HG03520 (cell line): ENCODE measurements at regions not wholly inside any gene's neighbourhood (a gene's known extent, or its start where the extent isn't known, plus 50 kb on each side); places are given as distances from the start of the nearest gene placed in this dataset.
"Not testable (repeated sequence)": the region's sequence is repeated elsewhere in the genome, so short reads cannot be mapped to it uniquely, and the experiment has no call there.

ENCODE experiments used
- ATAC-seq: cut with Tn5 transposase; IDR thresholded peaks from one replicate; pipeline ENCODE4 v1.9.1; 2021; ENCODE audit warnings: mild to moderate bottlenecking, moderate library complexity; ENCODE audit not compliant: unreplicated experiment

DNA sequence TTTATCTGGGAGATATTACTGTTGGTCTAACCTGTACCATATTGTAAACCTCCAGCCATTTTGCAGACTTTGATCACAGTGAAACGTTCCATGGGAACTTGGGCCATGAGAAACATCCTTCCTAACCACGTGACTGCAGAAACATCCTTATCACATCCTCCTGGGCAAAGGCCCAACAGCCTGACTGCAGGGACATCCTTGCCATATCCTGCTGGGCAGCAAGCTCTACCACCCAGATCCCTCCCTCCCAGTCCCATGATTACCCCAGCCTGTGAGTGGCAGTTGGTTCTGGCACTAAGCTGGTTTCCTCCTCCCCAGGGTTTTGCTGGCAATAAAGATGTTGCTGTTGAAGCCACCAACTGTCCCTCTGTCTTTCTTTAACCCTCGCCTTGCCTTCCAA is 201.2 kb downstream of the POTEC start:
- ATAC-seq, result not testable (repeated sequence)

DNA sequence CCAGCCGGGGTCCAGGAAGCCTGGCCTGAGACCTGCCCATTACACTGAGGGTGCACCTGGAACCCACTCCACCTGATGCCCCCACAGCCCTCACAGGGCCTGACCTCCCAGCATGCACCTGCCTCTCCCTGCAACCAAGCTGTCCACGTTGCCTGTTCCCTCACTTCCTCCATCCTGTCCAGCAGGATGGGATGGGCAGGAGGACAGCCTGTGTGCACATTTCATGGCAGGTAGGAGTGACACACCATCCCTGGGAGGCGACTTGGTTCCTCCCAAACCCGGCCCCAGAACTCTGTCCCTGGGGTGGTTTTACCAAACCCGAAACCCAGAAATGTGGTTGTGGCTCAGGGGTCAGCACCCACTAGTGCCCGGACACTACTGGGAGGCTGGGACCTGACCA is 203.8 kb upstream of the ZNF519 start:
- not testable (repeated sequence) for ATAC-seq

DNA sequence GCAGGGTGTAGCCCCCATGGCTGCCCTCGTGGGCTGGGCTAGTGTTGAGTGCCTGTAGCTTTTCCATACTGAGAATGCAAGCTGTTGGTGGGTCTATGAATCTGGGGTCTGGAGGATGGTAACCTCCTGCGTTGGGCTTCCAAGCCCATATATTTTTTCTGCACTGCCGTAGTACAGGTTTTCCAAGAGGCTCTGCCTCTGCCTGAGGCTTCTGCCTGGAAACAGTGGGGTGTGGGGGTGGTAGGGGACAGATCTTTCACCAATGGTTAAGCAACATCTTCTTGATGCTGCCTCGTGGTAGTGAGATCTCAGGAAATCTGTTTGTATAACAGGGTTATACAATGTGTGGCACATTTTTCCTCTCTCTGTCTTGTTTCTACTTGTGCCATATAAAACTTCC is 189.0 kb upstream of the ZNF519 start:
- ATAC-seq, result not testable (repeated sequence)

DNA sequence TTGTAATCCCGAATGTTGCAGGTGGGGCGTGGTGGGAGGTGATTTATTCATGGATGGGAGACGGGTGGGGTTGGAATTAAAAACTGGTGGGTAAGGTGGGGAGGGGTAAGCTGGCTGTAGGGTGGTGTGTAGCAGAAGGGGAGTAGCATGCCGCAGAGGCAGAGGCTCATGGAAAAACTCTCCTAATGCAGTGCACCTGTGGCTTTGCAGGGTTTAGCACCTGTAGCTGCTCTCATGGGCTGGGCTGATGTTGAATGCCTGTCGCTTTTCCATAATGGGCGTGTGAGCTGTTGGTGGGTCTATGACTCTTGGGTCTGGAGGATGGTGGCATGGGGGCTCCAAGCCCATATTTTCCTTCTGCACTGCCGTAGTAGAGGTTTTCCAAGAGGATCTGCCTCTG is 169.0 kb upstream of the ZNF519 start:
- not testable (repeated sequence) for ATAC-seq

DNA sequence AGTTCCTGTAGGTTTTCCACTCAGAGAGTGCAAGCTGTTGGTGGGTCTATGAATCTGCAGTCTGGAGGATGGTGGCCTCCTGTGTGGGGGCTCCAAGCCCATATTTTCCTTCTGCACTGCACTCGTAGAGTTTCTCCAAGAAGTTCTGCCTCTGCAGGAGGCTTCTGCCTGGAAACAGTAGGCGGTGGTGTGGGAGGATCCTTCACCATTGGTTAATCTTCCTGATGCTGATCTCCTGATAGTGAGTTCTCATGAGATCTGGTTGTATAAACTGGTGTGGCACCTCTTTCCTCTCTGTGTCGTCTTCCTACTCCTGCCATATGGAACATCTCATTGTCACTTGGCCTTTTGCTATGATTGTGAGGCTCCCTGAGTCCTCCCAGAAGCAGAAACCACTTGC is 162.8 kb upstream of the ZNF519 start:
- ATAC-seq, result not testable (repeated sequence)

DNA sequence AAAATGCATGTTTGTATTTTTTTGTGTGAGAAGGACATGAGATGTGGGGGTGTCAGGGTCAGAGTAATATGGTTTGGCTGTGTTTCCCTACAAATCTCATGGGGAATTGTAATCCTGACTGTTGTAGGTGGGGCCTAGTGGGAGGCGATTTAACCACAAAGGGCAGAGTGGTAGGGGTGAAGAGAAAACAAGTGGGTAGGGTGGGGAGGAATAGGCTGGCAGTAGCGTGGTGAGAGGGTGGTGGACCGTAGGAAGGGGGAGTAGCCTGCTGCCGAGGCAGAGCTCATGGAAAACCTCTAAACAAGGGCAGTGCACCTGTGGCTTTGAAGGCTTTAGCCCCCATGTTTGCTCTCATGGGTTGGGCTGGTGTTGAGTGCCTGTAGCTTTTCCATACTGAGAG is 152.8 kb upstream of the ZNF519 start:
- no peak for ATAC-seq

DNA sequence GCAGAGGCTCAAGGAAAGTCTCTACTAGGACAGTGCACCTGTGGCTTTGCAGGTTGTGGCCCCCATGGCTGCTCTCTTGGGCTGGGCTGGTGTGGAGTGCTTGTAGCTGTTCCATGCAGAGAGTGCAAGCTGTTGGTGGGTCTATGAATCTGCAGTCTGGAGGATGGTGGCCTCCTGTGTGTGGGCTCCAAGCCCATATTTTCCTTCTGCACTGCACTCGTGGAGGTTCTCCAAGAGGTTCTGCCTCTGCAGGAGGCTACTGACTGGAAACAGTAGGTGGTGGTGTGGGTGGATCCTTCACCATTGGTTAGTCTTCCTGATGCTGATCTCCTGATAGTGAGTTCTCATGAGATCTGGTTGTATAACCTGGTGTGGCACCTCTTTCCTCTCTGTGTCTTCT is 143.2 kb upstream of the ZNF519 start:
- ATAC-seq, result not testable (repeated sequence)

DNA sequence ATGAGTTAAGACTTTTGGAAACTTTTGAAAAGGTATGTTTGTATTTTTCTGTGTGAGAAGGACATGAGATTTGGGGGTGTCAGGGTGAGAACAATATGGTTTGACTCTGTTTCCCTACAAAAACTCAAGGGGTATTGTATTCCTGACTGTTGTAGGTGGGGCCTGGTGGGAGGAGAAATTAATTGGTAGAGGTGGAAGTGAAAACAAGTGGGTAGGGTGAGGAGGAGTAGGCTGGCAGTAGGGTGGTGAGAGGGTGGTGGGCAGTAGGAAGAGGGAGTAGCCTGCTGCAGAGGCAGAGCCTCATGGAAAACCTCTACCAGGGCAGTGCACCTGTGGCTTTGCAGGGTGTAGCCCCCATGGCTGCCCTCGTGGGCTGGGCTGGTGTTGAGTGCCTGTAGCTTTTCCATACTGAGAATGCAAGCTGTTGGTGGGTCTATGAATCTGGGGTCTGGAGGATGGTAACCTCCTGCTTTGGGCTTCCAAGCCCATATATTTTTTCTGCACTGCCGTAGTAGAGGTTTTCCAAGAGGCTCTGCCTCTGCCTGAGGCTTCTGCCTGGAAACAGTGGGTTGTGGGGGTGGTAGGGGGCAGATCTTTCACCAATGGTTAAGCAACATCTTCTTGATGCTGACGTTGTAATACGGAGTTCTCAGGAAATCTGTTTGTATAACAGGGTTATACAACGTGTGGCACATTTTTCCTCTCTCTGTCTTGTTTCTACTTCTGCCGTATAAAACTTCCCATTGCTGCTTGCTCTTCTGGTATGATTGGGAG is 133.6 kb upstream of the ZNF519 start:
- ATAC-seq, result not testable (repeated sequence)

DNA sequence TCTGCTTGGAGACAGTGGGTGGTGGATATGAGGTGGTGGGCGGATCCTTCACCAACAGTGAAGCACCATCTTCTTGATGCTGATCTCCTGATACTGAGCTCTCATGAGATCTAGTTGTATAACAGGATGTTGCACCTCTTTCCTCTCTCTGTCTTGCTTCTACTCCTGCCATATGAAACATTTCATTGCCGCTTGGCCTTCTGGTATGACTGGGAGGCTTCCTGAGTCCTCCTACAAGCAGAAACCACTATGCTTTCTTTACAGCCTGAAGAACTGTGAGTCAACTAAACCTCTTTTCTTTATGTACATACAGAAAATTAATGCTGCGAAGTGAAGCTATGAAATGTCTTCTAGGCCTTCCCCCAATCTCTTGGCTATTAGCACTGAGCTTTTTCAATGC is 130.6 kb upstream of the ZNF519 start:
- ATAC-seq, result not testable (repeated sequence)

DNA sequence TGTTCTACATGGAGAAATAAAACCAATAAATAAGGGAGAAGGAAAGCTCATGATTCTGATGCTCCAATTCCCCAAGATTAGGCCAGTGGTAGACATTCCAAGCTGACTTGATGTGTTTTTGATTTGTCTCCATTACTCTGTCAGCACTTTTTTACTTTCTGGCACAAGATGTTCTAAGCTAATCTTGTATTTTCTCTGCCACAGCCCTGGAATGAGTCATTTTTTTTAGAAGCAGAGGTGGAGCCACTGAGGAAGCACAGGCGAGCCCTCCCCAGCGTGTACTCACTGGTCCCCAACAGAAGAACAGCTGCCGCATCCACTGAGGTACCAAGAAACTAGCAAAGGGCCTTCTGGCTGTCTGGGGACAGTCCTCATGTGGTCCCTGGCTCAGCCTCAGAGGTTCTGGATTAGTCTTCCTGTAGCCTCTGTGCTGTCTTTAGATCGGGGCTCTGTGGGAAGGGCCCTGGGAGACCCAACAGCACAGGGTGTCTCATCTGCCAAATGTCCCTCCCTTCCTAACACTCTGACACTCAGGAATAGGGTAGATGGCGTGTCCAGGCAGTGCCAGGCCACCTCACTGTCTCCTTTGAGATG is 117.9 kb upstream of the ZNF519 start:
- not testable (repeated sequence) for ATAC-seq

DNA sequence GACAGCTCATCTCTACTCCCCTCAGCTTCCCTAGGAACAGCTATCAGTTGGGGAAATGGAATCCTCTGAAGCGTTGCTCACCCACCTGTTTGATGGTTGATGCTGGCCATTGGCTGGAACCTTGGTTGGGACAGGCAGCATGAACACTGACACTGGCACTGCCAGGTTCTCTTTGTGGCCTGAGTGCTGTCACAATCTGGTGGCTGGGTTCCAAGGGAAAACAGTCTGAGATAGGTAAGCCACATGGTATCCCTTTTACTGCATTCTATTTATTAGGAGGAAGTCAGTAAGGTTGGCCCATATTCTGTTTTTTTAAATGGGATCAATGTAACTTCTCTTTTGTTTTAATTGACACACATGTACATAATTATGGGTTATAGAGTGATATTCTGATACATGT is 107.0 kb upstream of the ZNF519 start:
- ATAC-seq, result not testable (repeated sequence)

DNA sequence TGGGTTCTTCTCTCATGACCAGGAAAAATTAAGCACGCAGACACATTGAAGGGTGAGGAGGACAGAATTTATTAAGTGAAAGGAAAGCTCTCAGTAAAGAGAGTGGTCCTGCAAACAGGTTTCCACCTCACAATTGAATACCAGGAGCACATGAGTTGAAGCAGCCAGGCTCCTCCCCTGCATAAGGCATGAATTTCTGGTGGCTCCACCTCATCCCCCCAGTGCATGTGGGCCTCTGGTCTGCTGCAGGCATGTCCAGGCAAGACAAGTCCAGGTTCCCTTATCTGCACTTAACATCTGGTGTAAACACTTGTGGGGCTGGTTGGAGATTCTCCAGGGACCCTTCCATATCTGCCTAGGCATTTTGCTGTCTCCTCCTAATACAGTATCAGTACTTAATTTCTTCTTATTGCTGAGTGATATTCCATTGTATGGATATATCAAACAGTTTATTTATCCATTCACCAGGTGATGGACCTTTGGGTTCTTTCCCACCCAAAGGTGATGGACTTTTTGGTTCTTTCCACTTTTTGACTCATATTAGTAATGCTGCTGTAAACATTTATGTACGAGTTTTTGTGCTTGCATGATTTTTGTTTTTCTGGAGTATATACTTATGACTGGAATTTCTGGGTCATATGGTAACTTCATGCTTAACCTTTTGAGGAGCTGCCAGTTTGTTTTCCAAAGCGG is 104.3 kb upstream of the ZNF519 start:
- not testable (repeated sequence) for ATAC-seq

DNA sequence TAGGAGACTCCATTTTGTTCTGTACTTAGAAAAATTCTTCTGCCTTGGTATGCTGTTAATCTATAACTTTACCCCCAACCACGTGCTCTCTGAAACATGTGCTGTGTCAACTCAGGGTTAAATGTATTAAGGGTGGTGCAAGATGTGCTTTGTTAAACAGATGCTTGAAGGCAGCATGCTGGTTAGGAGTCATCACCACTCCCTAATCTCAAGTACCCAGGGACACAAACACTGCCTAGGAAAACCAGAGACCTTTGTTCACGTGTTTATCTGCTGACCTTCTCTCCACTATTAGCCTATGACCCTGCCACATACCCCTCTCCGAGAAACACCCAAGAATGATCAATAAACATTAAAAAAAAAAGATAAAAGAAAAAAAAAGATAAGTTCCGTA is 93.0 kb upstream of the ZNF519 start:
- ATAC-seq, result not testable (repeated sequence)

DNA sequence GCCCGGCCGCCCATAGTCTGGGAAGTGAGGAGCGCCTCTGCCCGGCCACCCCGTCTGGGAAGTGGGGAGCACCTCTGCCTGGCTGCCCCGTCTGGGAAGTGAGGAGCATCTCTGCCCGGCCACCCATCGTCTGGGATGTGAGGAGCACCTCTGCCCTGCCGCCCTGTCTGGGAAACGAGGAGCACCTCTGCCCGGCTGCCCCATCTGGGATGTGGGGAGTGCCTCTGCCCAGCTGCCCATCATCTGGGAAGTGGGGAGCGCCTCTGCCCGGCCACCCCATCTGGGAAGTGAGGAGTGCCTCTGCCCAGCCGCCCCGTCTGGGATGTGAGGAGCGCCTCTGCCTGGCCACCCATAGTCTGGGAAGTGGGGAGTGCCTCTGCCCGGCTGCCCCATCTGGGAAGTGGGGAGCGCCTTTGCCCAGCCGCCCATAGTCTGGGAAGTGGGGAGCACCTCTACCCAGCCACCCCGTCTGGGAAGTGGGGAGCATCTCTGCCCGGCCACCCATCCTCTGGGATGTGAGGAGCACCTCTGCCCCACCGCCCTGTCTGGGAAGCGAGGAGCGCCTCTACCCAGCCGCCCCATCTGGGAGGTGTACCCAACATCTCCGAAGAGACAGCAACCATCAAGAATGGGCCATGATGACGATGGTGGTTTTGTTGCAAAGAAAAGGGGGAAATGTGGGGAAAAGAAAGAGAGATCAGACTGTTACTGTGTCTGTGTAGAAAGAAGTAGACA is 92.5 kb upstream of the ZNF519 start:
- not testable (repeated sequence) for ATAC-seq

DNA sequence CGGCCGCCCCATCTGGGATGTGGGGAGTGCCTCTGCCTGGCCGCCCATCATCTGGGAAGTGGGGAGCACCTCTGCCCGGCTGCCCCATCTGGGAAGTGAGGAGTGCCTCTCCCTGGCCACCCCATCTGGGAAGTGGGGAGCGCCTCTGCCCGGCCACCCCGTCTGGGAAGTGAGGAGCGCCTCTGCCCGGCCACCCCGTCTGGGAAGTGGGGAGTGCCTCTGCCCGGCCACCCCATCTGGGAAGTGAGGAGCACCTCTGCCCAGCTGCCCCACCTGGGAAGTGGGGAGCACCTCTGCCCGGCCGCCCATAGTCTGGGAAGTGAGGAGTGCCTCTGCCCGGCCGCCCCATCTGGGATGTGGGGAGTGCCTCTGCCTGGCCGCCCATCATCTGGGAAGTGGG is 91.7 kb upstream of the ZNF519 start:
- not testable (repeated sequence) for ATAC-seq

DNA sequence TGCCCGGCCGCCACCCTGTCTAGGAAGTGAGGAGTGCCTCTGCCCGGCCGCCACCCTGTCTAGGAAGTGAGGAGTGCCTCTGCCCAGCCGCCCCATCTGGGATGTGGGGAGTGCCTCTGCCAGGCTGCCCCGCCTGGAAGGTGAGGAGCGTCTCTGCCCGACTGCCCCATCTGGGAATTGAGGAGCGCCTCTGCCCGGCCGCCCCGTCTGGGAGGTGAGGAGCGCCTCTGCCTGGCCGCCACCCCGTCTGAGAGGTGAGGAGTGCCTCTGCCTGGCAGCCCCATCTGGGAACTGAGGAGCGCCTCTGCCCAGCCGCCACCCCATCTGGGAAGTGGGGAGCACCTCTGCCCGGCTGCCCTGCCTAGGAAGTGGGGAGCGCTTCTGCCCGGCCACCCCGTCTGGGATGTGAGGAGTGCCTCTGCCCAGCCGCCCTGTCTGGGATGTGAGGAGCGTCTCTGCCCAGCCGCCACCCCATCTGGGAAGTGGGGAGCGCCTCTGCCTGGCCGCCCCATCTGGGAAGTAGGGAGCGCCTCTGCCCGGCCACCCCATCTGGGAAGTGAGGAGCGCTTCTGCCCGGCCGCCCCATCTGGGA is 91.1 kb upstream of the ZNF519 start:
- not testable (repeated sequence) for ATAC-seq

DNA sequence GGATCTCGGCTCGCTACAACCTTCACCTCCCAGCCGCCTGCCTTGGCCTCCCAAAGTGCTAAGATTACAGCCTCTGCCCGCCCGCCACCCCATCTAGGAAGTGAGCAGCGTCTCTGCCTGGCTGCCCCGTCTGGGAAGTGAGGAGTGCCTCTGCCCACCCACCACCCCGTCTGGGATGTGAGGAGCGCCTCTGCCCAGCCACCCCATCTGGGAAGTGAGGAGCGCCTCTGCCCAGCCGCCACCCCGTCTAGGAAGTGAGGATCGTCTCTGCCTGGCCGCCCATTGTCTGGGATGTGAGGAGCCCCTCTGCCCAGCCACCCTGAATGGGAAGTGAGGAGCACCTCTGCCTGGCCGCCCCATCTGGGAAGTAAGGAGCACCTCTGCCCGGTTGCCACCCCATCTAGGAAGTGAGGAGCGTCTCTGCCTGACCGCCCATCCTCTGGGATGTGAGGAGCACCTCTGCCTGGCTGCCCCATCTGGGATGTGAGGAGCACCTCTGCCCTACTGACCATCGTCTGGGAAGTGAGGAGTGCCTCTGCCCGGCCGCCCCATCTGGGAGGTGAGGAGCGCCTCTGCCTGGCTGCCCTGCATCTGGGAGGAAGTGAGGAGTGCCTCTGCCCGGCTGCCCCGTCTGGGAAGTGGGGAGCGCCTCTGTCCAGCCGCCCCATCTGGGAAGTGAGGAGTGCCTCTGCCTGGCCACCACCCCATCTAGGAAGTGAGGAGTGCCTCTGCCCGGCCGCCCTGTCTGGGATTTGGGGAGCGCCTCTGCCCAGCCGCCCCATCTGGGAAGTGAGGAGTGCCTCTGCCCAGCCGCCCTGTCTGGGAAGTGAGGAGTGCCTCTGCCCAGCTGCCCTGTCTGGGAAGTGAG is 90.4 kb upstream of the ZNF519 start:
- not testable (repeated sequence) for ATAC-seq

DNA sequence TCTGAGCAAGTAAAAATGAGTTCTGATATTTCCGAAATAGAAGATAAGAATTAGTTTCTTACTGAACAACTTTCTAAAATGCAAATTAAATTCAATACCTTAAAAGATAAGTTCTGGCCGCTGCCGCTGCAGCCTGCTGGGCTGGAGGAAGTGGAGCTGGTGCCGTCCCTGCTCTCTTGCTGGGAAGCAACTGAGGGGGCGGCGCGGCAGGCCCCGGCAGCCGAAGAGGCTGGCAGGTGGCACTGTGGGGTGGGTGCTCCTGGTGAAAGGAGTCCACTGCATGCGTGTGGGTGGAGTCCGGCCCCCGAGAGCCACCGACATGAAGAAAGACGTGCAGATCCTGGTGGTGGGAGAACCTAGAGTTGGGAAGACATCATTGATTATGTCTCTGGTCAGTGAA is 89.5 kb upstream of the ZNF519 start:
- ATAC-seq, result no peak

DNA sequence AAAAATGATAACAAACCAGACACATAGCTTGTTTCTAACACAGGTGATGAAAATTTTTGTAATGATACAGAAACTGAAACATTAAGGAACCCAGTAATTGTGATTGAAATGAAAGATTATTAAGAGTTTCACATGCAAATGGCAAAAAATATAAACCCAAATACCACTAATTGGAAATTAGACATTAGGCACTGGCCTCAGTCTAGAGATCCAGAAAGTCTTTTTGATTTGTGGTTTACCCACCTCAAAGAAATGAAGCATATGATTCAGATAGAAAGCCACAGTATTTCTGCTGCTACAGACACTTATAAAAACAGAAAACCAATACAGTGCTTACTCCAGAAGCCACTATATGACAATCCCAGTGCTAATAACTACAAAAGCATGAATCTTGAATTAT is 83.7 kb upstream of the ZNF519 start:
- ATAC-seq, result not testable (repeated sequence)

DNA sequence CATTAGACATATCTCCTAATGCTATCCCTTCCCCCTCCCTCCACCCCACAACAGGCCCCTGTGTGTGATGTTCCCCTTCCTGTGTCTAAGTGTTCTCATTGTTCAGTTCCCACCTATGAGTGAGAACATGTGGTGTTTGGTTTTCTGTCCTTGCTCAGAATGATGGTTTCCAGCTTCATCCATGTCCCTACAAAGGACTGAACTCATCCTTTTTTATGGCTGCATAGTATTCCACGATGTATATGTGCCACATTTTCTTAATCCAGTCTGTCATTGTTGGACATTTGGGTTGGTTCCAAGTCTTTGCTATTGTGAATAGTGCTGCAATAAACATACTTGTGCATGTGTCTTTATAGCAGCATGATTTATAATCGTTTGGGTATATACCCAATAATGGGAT is 71.2 kb upstream of the ZNF519 start:
- not testable (repeated sequence) for ATAC-seq
